ENCODE measurements at regions not wholly inside any gene's neighbourhood (a gene's known extent, or its start where the extent isn't known, plus 50 kb on each side); places are given as distances from the start of the nearest gene placed in this dataset.
"Not testable (repeated sequence)": the region's sequence is repeated elsewhere in the genome, so short reads cannot be mapped to it uniquely, and the experiment has no call there.

DNA sequence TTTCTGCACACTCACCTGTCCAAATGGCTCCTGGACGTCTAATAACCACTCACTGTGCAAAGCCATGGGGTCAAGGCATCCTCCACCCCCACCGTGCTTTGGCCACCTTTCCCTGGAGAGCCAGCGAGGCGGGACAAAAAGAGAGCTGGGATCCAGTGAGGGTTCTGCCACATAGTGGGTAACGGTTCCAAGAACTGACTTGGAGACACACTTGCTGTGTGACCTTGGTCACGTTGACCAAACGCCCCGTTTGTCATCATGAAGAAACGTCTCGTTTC, 287.2 kb downstream of the TFAP2C start:
- DNase-seq (no peak), ATAC-seq (no peak)
- Histone ChIP-seq H3K4me1 (no peaks in the 10 kb centered on the region), H3K27ac (no peak overlapping the region), H3K36me3 (no peaks in the 10 kb centered on the region), H3K4me3 (no peak overlapping the region), H3K9me3 (no peaks in the 10 kb centered on the region), H3K27me3 (no peaks in the 10 kb centered on the region)
- intact Hi-C loops (cut with DNase I) = no loop called here
- WGBS (ENCODE audit: insufficient coverage, low coverage, low lambda C conversion rate, missing lambda C conversion rate) = 67% methylated on average over 7 of the region's 10 CpGs
- TF ChIP-seq POLR2A (IDR thresholded peaks at IDR 0.05) = no peak
- TF ChIP-seq, protein P1, sequence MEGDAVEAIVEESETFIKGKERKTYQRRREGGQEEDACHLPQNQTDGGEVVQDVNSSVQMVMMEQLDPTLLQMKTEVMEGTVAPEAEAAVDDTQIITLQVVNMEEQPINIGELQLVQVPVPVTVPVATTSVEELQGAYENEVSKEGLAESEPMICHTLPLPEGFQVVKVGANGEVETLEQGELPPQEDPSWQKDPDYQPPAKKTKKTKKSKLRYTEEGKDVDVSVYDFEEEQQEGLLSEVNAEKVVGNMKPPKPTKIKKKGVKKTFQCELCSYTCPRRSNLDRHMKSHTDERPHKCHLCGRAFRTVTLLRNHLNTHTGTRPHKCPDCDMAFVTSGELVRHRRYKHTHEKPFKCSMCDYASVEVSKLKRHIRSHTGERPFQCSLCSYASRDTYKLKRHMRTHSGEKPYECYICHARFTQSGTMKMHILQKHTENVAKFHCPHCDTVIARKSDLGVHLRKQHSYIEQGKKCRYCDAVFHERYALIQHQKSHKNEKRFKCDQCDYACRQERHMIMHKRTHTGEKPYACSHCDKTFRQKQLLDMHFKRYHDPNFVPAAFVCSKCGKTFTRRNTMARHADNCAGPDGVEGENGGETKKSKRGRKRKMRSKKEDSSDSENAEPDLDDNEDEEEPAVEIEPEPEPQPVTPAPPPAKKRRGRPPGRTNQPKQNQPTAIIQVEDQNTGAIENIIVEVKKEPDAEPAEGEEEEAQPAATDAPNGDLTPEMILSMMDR (IDR thresholded peaks at IDR 0.05) = no peak

DNA sequence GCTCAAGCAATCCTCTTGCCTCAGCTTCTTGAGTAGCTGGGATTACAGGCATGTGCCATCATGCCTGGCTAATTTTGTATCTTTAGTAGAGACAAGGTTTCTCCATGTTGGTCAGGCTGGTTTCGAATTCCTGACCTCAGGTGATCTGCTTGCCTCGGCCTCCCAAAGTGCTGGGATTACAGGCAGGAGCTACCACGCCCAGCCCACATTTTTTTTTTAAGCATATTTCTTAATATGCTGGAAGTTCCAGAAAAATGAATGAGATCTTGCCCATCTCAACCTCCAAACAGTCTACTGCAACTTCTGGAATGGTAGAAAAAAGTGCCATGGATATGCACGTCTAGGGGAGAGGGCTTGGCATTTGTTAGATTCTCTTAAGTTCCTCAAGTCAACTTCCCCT, 290.9 kb downstream of the TFAP2C start:
- WGBS (ENCODE audit: insufficient coverage, low coverage, low lambda C conversion rate, missing lambda C conversion rate) = 32% methylated on average over 4 of the region's 4 CpGs
- H3K27me3 ChIP-seq = peaks cover 5 to 12% of the 10 kb centered on the region in 2 donors
- H3K36me3 ChIP-seq; intact Hi-C loops (cut with DNase I); H3K4me3 ChIP-seq; H3K4me1 ChIP-seq; ATAC-seq; H3K9me3 ChIP-seq; DNase-seq; H3K27ac ChIP-seq: not testable (repeated sequence)

DNA sequence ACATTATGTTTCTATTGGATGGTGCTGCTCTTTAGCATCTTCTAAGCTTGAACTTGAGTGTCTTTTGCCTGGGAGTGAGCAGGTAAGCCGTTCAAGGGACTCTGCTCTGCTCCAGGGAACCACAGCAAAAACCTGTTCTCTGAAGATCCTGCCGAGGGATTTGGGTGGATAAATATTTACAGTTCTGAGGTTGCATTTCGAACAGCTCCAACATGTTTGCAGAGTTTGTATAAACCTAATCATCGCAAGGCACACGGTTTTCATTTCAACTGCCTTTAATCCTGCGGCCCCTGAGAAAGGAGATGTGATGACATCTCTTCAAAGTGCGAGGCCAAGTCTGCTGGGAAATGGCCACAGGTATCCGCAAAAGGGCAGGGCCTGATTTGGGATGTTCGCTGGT, 293.4 kb downstream of the TFAP2C start:
- 31% methylated on average over 9 of the region's 9 CpGs for WGBS (ENCODE audit: insufficient coverage, low coverage, low lambda C conversion rate, missing lambda C conversion rate)
- Histone ChIP-seq H3K9me3 (no peaks in the 10 kb centered on the region), H3K4me1 (peaks cover 0 to 7% (median 0%) of the 10 kb centered on the region in 4 donors), H3K4me3 (no peak overlapping the region), H3K27ac (no peak overlapping the region), H3K27me3 (peaks cover 8 to 28% of the 10 kb centered on the region in 2 donors), H3K36me3 (no peaks in the 10 kb centered on the region)
- intact Hi-C loops (cut with DNase I) = no loop called here
- no peak for TF ChIP-seq POLR2A (IDR thresholded peaks at IDR 0.05)
- TF ChIP-seq, protein P1 (IDR thresholded peaks at IDR 0.05) = no peak
- ATAC-seq = no peak
- DNase-seq = no peak

DNA sequence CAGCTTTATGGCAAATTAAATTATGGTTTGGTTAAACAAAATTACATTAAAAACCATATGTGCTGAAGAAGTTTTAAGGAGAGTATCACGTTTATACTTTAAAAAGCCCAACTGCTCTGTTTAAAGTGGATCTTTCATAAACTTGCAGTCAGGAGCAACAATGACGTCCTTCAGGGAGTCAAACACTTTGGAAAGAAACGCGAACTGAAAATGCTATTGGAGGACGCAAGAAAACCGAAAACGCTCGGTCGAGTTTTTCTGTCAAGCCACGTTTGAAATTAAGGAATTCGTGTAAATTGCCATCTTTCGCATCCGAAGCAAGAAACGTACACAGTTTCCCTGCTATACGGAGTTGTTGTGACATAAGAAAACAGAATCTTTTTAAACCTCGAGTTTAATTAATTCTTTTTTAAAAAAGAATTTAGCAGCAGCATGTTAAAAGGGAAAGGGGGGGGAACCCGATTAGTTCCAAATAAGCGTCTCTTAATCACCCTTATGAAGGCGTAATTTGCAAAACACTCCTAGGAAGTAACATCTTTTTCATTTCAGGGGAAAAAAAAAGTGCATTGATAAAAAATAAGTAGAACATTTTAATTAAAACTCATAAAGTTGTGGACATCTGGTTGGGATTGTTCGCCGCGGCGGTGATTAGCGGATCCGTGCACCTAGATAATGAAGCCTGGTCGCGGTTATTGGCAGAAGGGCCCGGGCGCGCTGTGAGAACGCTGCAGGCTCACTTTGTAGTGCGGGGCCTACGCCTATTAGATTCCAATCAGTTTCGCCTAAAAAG, 295.4 kb downstream of the TFAP2C start:
- DNase-seq = no peak
- TF ChIP-seq, protein P1 (IDR thresholded peaks at IDR 0.05) = no peak
- no peak for TF ChIP-seq POLR2A (IDR thresholded peaks at IDR 0.05)
- no peak for ATAC-seq
- Histone ChIP-seq H3K9me3 (no peaks in the 10 kb centered on the region), H3K27me3 (peaks cover 8 to 29% of the 10 kb centered on the region in 2 donors), H3K36me3 (no peaks in the 10 kb centered on the region), H3K4me3 (no peak overlapping the region), H3K27ac (no peak overlapping the region), H3K4me1 (peaks cover 0 to 7% (median 0%) of the 10 kb centered on the region in 4 donors)
- intact Hi-C loops (cut with DNase I) = no loop called here
- 7% methylated on average over 34 of the region's 34 CpGs for WGBS (ENCODE audit: insufficient coverage, low coverage, low lambda C conversion rate, missing lambda C conversion rate)

DNA sequence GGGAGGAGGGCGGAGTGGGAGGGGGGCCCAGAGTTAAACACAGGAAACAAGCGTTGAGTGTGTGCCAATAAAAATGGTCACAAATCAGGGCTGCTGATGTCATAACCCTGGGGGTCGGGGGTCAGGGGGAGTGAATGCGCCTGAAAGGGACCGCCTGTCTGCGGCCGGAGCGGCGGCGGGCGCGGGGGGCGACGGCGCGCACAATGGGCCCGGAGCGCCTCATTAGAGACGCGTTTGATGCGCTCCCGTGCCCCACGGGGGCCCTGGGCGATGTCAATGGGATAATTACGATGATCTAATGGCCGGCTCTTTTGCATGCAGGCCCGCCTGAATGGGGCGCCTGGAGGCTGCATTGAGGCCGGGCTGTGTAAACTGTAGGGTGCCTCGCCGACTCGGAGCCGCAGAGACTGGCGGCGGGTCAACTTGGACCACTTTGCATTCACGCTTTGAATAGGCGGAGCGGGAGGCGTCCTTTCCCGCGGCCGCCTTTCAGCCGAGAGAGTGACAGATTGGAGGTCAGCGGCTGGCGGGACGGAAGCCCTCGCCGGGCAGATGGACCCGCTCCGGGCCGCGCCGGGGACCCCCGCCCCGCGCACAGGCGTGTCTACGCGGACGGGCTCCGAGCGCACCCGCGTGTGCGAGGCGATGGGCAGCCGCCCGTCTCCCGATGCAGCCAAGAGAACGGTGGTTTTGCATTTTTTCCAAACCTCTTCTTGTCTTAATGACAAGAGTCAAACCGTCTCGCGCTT, 296.1 kb downstream of the TFAP2C start:
- intact Hi-C loops (cut with DNase I) = no loop called here
- H3K4me1 ChIP-seq = peaks cover 0 to 7% (median 0%) of the 10 kb centered on the region in 4 donors
- WGBS (ENCODE audit: insufficient coverage, low coverage, low lambda C conversion rate, missing lambda C conversion rate) = 5% methylated on average over 17 of the region's 73 CpGs
- H3K4me3 ChIP-seq = no peak overlapping the region
- H3K9me3 ChIP-seq = no peaks in the 10 kb centered on the region
- TF ChIP-seq, protein P1 (IDR thresholded peaks at IDR 0.05) = no peak
- TF ChIP-seq POLR2A (IDR thresholded peaks at IDR 0.05) = no peak
- peaks cover 8 to 37% of the 10 kb centered on the region in 2 donors for H3K27me3 ChIP-seq
- H3K27ac ChIP-seq = no peak overlapping the region
- H3K36me3 ChIP-seq = no peaks in the 10 kb centered on the region
- DNase-seq (no peak), ATAC-seq (peak in 1 of 4 donors; percentile 23)

Data from right lobe of liver (tissue), 6 donors.